Calu3 (cell line): ENCODE measurements at regions not wholly inside any gene's neighbourhood (a gene's known extent, or its start where the extent isn't known, plus 50 kb on each side); places are given as distances from the start of the nearest gene placed in this dataset.
"Not testable (repeated sequence)": the region's sequence is repeated elsewhere in the genome, so short reads cannot be mapped to it uniquely, and the experiment has no call there.

ENCODE experiments used
- BruUV-seq: library from RNA; stranded (reverse); fragments of 400-500 nt; replicated peaks from 2 replicates; lab custom pipeline; 2021; lab: Mats Ljungman, UMichigan
- CTCF ChIA-PET: fragments of 300-600 bp; sonication (Branson Sonifier 250); formaldehyde crosslinking; loops from one replicate; lab custom pipeline; 2022; ENCODE audit warnings: antibody characterized with exemption; lab: Charles Lee
- DNase-seq: peaks from one replicate; pipeline ENCODE4 v3.0.0; 2022
- H3K27ac Mint-ChIP-seq: one replicate; pipeline ENCODE4 v1.8.0; 2022; ENCODE audit warnings: mixed read lengths; ENCODE audit not compliant: unreplicated experiment
- H3K27me3 Mint-ChIP-seq: one replicate; pipeline ENCODE4 v1.8.0; 2022; ENCODE audit warnings: mixed read lengths; ENCODE audit not compliant: unreplicated experiment
- H3K36me3 Mint-ChIP-seq: one replicate; pipeline ENCODE4 v1.8.0; 2022; ENCODE audit warnings: mild to moderate bottlenecking, moderate library complexity, mixed read lengths; ENCODE audit not compliant: insufficient read depth, unreplicated experiment
- H3K4me1 Mint-ChIP-seq: one replicate; pipeline ENCODE4 v1.8.0; 2022; ENCODE audit warnings: mild to moderate bottlenecking, low read depth, mixed read lengths; ENCODE audit not compliant: unreplicated experiment
- H3K4me3 Mint-ChIP-seq: one replicate; pipeline ENCODE4 v1.8.0; 2022; ENCODE audit warnings: mild to moderate bottlenecking, low read depth, moderate library complexity, mixed read lengths; ENCODE audit not compliant: unreplicated experiment
- H3K9me3 Mint-ChIP-seq: one replicate; pipeline ENCODE4 v1.8.0; 2022; ENCODE audit warnings: low read depth, mixed read lengths; ENCODE audit not compliant: unreplicated experiment
- intact Hi-C: fragments of 100-400 bp; cut with micrococcal nuclease; formaldehyde crosslinking; loops from one replicate; pipeline ENCODE4 v1.10.0; 2022; ENCODE audit not compliant: unreplicated experiment
- TF ChIP-seq, protein P1 (sequence below): fragments of 200-600 bp; IDR thresholded peaks from one replicate; pipeline ENCODE4 v1.8.0; 2022; ENCODE audit warnings: antibody characterized with exemption; ENCODE audit not compliant: unreplicated experiment

DNA sequence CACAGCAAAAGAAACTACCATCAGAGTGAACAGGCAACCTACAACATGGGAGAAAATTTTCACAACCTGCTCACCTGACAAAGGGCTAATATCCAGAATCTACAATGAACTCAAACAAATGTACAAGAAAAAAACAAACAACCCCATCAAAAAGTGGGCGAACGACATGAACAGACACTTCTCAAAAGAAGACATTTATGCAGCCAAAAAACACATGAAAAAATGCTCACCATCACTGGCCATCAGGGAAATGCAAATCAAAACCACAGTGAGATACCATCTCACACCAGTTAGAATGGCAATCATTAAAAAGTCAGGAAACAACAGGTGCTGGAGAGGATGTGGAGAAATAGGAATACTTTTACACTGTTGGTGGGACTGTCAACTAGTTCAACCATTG lies 207.8 kb downstream of the USP6NL start:
- intact Hi-C loops, H3K4me3 Mint-ChIP-seq, H3K9me3 Mint-ChIP-seq, CTCF ChIA-PET, DNase-seq, H3K4me1 Mint-ChIP-seq, BruUV-seq, H3K36me3 Mint-ChIP-seq, H3K27ac Mint-ChIP-seq: not testable (repeated sequence)
- peaks cover 67% of the 10 kb centered on the region for H3K27me3 Mint-ChIP-seq

- Mint-ChIP-seq H3K36me3 (no peaks in the 10 kb centered on the region), H3K27ac (no peak overlapping the region), H3K27me3 (peaks cover 70% of the 10 kb centered on the region), H3K4me3 (no peak overlapping the region), H3K9me3 (no peaks in the 10 kb centered on the region), H3K4me1 (no peaks in the 10 kb centered on the region)
- intact Hi-C loops = no loop called here
- CTCF ChIA-PET = no interaction called here
- TF ChIP-seq, protein P1, sequence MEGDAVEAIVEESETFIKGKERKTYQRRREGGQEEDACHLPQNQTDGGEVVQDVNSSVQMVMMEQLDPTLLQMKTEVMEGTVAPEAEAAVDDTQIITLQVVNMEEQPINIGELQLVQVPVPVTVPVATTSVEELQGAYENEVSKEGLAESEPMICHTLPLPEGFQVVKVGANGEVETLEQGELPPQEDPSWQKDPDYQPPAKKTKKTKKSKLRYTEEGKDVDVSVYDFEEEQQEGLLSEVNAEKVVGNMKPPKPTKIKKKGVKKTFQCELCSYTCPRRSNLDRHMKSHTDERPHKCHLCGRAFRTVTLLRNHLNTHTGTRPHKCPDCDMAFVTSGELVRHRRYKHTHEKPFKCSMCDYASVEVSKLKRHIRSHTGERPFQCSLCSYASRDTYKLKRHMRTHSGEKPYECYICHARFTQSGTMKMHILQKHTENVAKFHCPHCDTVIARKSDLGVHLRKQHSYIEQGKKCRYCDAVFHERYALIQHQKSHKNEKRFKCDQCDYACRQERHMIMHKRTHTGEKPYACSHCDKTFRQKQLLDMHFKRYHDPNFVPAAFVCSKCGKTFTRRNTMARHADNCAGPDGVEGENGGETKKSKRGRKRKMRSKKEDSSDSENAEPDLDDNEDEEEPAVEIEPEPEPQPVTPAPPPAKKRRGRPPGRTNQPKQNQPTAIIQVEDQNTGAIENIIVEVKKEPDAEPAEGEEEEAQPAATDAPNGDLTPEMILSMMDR = no peak
- DNase-seq = no peak
- BruUV-seq = no TSS peak
Observed at GRCh38 chr10:11403116-11403515, 208.3 kb downstream of the USP6NL start.

DNA sequence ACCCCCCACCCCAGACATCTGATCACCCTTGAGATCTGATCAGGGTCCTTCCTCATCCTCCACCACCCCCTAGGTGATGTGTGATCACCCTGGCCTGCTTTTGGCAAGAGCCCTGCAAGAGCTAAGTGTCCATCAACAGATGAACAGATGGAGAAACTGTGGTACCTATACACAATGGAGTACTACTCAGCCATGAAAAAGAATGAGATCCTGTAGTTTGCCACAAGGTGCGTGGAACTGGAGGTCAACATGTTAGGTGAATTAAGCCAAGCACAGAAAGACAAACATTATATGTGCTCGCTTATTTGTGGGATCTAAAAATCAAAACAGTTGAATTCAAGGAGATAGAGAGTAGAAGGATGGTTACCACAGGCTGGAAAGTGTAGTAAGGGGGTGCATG lies 209.1 kb downstream of the USP6NL start:
- Mint-ChIP-seq H3K4me3 (no peak overlapping the region), H3K36me3 (no peaks in the 10 kb centered on the region), H3K4me1 (no peaks in the 10 kb centered on the region), H3K27me3 (peaks cover 62% of the 10 kb centered on the region), H3K27ac (no peak overlapping the region), H3K9me3 (no peaks in the 10 kb centered on the region)
- no peak for DNase-seq
- intact Hi-C loops = no loop called here
- CTCF ChIA-PET = no interaction called here
- no TSS peak for BruUV-seq
- TF ChIP-seq, protein P1 = no peak

DNA sequence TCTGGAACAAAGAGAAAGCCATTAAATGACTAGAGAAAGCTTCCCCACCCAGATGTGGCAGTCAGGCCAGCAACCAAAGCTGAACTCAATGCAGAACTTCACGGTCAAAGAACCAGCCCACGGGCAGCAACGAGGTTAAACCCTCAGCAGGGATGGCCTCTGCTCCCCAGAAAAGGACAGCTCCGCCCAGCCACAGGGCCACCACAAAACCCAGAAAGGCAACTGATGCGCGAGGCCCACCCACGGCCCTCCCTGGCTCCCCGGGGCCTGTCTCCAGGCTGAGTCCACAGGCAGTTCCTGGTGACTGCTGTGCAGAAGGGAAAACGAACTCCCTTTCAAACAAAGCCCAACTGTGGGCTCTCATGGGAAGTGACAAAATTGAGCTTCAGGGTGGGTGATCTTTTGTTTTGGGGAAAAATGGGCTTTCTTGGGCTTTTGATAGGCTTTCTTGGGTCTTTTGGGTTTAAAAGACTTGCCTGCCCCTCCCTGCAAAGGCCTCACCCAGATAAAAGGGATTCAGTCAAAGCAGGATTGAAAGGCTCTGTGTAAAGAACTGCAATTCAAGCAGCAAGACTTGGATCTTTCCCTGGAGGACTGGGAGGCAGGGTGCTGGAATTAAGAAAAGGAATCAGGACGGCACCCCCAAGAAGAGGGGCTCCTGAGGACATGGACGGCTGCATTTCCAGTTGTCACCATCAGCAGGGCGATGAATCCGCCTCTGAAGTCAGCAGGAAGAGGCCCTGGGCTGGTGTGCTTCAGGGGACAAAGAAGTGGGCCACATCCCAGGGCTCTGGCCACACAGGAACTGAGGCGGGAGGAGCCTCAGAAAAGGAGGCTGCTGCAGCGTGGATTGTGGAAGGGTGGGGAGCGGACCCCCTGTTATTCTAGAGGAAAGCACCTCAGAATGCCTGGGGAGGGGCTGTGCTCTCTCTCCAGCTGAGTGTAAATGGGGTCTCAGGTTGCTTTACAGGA lies 209.9 kb downstream of the USP6NL start:
- intact Hi-C loops = no loop called here
- Mint-ChIP-seq H3K9me3 (no peaks in the 10 kb centered on the region), H3K27me3 (peaks cover 55% of the 10 kb centered on the region), H3K36me3 (no peaks in the 10 kb centered on the region), H3K4me3 (no peak overlapping the region), H3K4me1 (no peaks in the 10 kb centered on the region), H3K27ac (no peak overlapping the region)
- no peak for DNase-seq
- no TSS peak for BruUV-seq
- TF ChIP-seq, protein P1 = no peak
- CTCF ChIA-PET = no interaction called here

GRCh38 chr10:11397980-11398580 lies 213.4 kb downstream of the USP6NL start:
- Mint-ChIP-seq H3K27me3 (peaks cover 66% of the 10 kb centered on the region), H3K4me3 (no peak overlapping the region), H3K4me1 (no peaks in the 10 kb centered on the region), H3K27ac (no peak overlapping the region), H3K36me3 (no peaks in the 10 kb centered on the region), H3K9me3 (no peaks in the 10 kb centered on the region)
- no peak for DNase-seq
- BruUV-seq = no TSS peak
- CTCF ChIA-PET = no interaction called here
- TF ChIP-seq, protein P1 = no peak
- intact Hi-C loops = no loop called here
